ENCODE measurements at regions not wholly inside any gene's neighbourhood (a gene's known extent, or its start where the extent isn't known, plus 50 kb on each side); places are given as distances from the start of the nearest gene placed in this dataset.

DNA sequence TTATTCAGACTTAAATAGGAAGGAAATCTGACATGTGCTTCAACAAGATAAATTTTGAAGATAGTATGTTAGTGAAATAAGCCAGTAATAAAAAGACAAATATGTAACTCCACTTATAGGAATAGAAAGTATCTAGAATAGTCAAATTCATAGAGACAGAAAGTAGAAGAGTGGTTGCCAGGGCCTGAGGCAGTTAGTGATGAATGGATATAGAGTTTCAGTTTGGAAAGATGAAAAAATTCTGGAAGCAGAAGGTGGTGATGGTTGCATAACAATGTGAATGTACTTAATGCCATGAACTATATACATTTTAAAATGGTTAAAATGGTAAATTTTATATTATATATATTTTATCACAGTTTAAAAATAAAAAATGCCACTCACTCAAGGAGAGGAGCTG lies 54.3 kb downstream of the HAND2 start:
- Histone ChIP-seq H2BK5ac (ENCODE audit: low read length) (no peak overlapping the region), H3K23ac (ENCODE audit: low read depth, low read length, poor library complexity) (no peak overlapping the region), H4K8ac (ENCODE audit: low read depth, low read length) (no peak overlapping the region), H3K18ac (ENCODE audit: low read length) (no peak overlapping the region), H3K27me3 (ENCODE audit: control insufficient read depth in 3 of 3, insufficient read depth in 3 of 3, low read depth in 1 of 3, low read length in 3 of 3) (no peaks in the 10 kb centered on the region), H3K36me3 (replicated peaks in 1 of 2; ENCODE audit: control insufficient read depth in 2 of 2, insufficient read depth in 2 of 2, low read length in 2 of 2) (no peaks in the 10 kb centered on the region), H2BK12ac (ENCODE audit: low read length) (no peak overlapping the region), H3K9ac (ENCODE audit: low read depth, low read length, poor library complexity) (no peak overlapping the region), H3K4ac (ENCODE audit: low read length) (no peak overlapping the region), H2AFZ (ENCODE audit: low read length) (no peak overlapping the region), H3K4me3 (ENCODE audit: low read length in 2 of 2) (no peak overlapping the region), H3K4me1 (ENCODE audit: control insufficient read depth in 2 of 2, insufficient read depth in 1 of 2, low read depth in 1 of 2, low read length in 2 of 2) (no peaks in the 10 kb centered on the region), H3K9me3 (replicated peaks in 1 of 2; ENCODE audit: control insufficient read depth in 2 of 2, insufficient read depth in 1 of 2, low read depth in 1 of 2, low read length in 2 of 2) (no peaks in the 10 kb centered on the region), H4K91ac (ENCODE audit: low read depth, low read length, poor library complexity) (no peak overlapping the region), H3K27ac (replicated peaks; ENCODE audit: low read length) (no peak overlapping the region), H2AK5ac (ENCODE audit: low read depth, low read length) (no peak overlapping the region), H2BK15ac (ENCODE audit: low read length) (no peak overlapping the region), H2BK120ac (ENCODE audit: low read depth, low read length) (no peak overlapping the region), H3K79me1 (ENCODE audit: low read depth, low read length) (no peaks in the 10 kb centered on the region), H3K4me2 (ENCODE audit: insufficient read depth, low read length, poor library complexity, severe bottlenecking) (no peak overlapping the region), H3K14ac (ENCODE audit: low read length) (no peak overlapping the region)
- DNase-seq (ENCODE audit: low spot score) = no peak

DNA sequence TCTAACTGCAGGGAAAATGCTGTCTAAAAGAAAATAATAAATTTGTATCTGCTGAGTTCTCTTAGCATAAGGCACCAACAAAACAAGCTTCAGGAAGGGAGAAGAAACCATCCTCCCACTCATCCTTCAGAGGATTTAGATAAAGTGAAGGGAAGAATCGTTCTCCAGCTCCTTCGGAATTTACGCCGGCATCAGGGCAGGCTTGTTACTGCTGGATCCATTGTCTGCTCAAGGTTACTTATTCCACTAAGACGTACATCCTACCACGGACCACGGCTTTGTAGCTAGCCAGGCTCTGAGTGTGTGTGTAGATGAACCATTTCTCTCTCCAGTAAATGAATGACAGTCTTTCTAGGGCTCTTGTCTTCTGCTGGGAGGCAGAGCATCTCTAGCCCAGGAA lies 60.4 kb downstream of the HAND2 start:
- no peak overlapping the region for H4K8ac ChIP-seq (ENCODE audit: low read depth, low read length)
- no peak overlapping the region for H3K4ac ChIP-seq (ENCODE audit: low read length)
- H3K9ac ChIP-seq (ENCODE audit: low read depth, low read length, poor library complexity) = no peak overlapping the region
- no peaks in the 10 kb centered on the region for H3K36me3 ChIP-seq (replicated peaks in 1 of 2; ENCODE audit: control insufficient read depth in 2 of 2, insufficient read depth in 2 of 2, low read length in 2 of 2)
- no peak overlapping the region for H2BK120ac ChIP-seq (ENCODE audit: low read depth, low read length)
- H3K14ac ChIP-seq (ENCODE audit: low read length) = no peak overlapping the region
- no peak overlapping the region for H2BK12ac ChIP-seq (ENCODE audit: low read length)
- H3K23ac ChIP-seq (ENCODE audit: low read depth, low read length, poor library complexity) = no peak overlapping the region
- H4K91ac ChIP-seq (ENCODE audit: low read depth, low read length, poor library complexity) = no peak overlapping the region
- H3K4me2 ChIP-seq (ENCODE audit: insufficient read depth, low read length, poor library complexity, severe bottlenecking) = no peak overlapping the region
- no peaks in the 10 kb centered on the region for H3K9me3 ChIP-seq (replicated peaks in 1 of 2; ENCODE audit: control insufficient read depth in 2 of 2, insufficient read depth in 1 of 2, low read depth in 1 of 2, low read length in 2 of 2)
- H3K4me3 ChIP-seq (ENCODE audit: low read length in 2 of 2) = no peak overlapping the region
- H2AFZ ChIP-seq (ENCODE audit: low read length) = no peak overlapping the region
- no peak overlapping the region for H2AK5ac ChIP-seq (ENCODE audit: low read depth, low read length)
- no peaks in the 10 kb centered on the region for H3K4me1 ChIP-seq (ENCODE audit: control insufficient read depth in 2 of 2, insufficient read depth in 1 of 2, low read depth in 1 of 2, low read length in 2 of 2)
- no peaks in the 10 kb centered on the region for H3K79me1 ChIP-seq (ENCODE audit: low read depth, low read length)
- H2BK5ac ChIP-seq (ENCODE audit: low read length) = no peak overlapping the region
- H3K27ac ChIP-seq (replicated peaks; ENCODE audit: low read length) = no peak overlapping the region
- H2BK15ac ChIP-seq (ENCODE audit: low read length) = no peak overlapping the region
- H3K27me3 ChIP-seq (ENCODE audit: control insufficient read depth in 3 of 3, insufficient read depth in 3 of 3, low read depth in 1 of 3, low read length in 3 of 3) = no peaks in the 10 kb centered on the region
- no peak overlapping the region for H3K18ac ChIP-seq (ENCODE audit: low read length)
- no peak for DNase-seq (ENCODE audit: low spot score)
- WGBS, 2 donors (ENCODE audit: extremely low coverage in 2 of 2, insufficient read length in 2 of 2, insufficient replicate concordance in 1 of 2) = no CpG with 5 or more reads among the region's 7 CpGs

GRCh38 chr4:173468314-173468713 lies 61.7 kb downstream of the HAND2 start:
- no peak overlapping the region for H2AFZ ChIP-seq (ENCODE audit: low read length)
- H3K23ac ChIP-seq (ENCODE audit: low read depth, low read length, poor library complexity) = no peak overlapping the region
- H3K4me3 ChIP-seq (ENCODE audit: low read length in 2 of 2) = no peak overlapping the region
- no peak overlapping the region for H2BK12ac ChIP-seq (ENCODE audit: low read length)
- H2BK120ac ChIP-seq (ENCODE audit: low read depth, low read length) = no peak overlapping the region
- H3K79me1 ChIP-seq (ENCODE audit: low read depth, low read length) = no peaks in the 10 kb centered on the region
- H3K4me1 ChIP-seq (ENCODE audit: control insufficient read depth in 2 of 2, insufficient read depth in 1 of 2, low read depth in 1 of 2, low read length in 2 of 2) = no peaks in the 10 kb centered on the region
- H2BK5ac ChIP-seq (ENCODE audit: low read length) = no peak overlapping the region
- H3K14ac ChIP-seq (ENCODE audit: low read length) = no peak overlapping the region
- H3K4me2 ChIP-seq (ENCODE audit: insufficient read depth, low read length, poor library complexity, severe bottlenecking) = no peak overlapping the region
- H2AK5ac ChIP-seq (ENCODE audit: low read depth, low read length) = no peak overlapping the region
- no peak overlapping the region for H3K4ac ChIP-seq (ENCODE audit: low read length)
- no peak overlapping the region for H4K8ac ChIP-seq (ENCODE audit: low read depth, low read length)
- H3K36me3 ChIP-seq (replicated peaks in 1 of 2; ENCODE audit: control insufficient read depth in 2 of 2, insufficient read depth in 2 of 2, low read length in 2 of 2) = no peaks in the 10 kb centered on the region
- H4K91ac ChIP-seq (ENCODE audit: low read depth, low read length, poor library complexity) = no peak overlapping the region
- H3K27me3 ChIP-seq (ENCODE audit: control insufficient read depth in 3 of 3, insufficient read depth in 3 of 3, low read depth in 1 of 3, low read length in 3 of 3) = no peaks in the 10 kb centered on the region
- no peak overlapping the region for H2BK15ac ChIP-seq (ENCODE audit: low read length)
- no peaks in the 10 kb centered on the region for H3K9me3 ChIP-seq (replicated peaks in 1 of 2; ENCODE audit: control insufficient read depth in 2 of 2, insufficient read depth in 1 of 2, low read depth in 1 of 2, low read length in 2 of 2)
- no peak overlapping the region for H3K27ac ChIP-seq (replicated peaks; ENCODE audit: low read length)
- no peak for DNase-seq (ENCODE audit: low spot score)
- no peak overlapping the region for H3K18ac ChIP-seq (ENCODE audit: low read length)
- no peak overlapping the region for H3K9ac ChIP-seq (ENCODE audit: low read depth, low read length, poor library complexity)

DNA sequence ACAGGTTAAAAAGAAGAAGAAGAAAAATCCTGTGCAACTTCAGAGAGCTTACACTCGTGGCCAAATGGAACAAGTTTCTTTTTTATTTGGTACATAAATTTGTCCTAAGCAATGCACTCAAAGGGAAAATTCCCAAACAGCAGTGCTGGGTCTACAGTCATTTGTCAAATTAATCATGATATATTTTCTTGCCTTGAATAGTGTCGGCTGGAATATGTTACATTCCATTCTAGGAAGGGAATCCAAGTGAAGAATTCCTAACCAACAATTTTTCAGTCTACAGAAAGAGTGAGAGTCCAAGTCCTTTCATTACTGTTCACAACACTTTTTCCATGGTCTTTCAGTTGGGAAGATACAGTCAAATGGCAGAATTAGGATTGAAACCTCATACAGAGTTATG lies 63.9 kb downstream of the HAND2 start:
- Histone ChIP-seq H3K14ac (ENCODE audit: low read length) (no peak overlapping the region), H3K4me2 (ENCODE audit: insufficient read depth, low read length, poor library complexity, severe bottlenecking) (no peak overlapping the region), H2AFZ (ENCODE audit: low read length) (no peak overlapping the region), H2BK15ac (ENCODE audit: low read length) (no peak overlapping the region), H2BK120ac (ENCODE audit: low read depth, low read length) (no peak overlapping the region), H2BK12ac (ENCODE audit: low read length) (no peak overlapping the region), H3K23ac (ENCODE audit: low read depth, low read length, poor library complexity) (no peak overlapping the region), H4K91ac (ENCODE audit: low read depth, low read length, poor library complexity) (no peak overlapping the region), H4K8ac (ENCODE audit: low read depth, low read length) (no peak overlapping the region), H3K27me3 (ENCODE audit: control insufficient read depth in 3 of 3, insufficient read depth in 3 of 3, low read depth in 1 of 3, low read length in 3 of 3) (no peaks in the 10 kb centered on the region), H3K4me1 (ENCODE audit: control insufficient read depth in 2 of 2, insufficient read depth in 1 of 2, low read depth in 1 of 2, low read length in 2 of 2) (no peaks in the 10 kb centered on the region), H3K4ac (ENCODE audit: low read length) (no peak overlapping the region), H3K27ac (replicated peaks; ENCODE audit: low read length) (no peak overlapping the region), H3K9me3 (replicated peaks in 1 of 2; ENCODE audit: control insufficient read depth in 2 of 2, insufficient read depth in 1 of 2, low read depth in 1 of 2, low read length in 2 of 2) (no peaks in the 10 kb centered on the region), H2AK5ac (ENCODE audit: low read depth, low read length) (no peak overlapping the region), H2BK5ac (ENCODE audit: low read length) (no peak overlapping the region), H3K9ac (ENCODE audit: low read depth, low read length, poor library complexity) (no peak overlapping the region), H3K79me1 (ENCODE audit: low read depth, low read length) (no peaks in the 10 kb centered on the region), H3K18ac (ENCODE audit: low read length) (no peak overlapping the region), H3K36me3 (replicated peaks in 1 of 2; ENCODE audit: control insufficient read depth in 2 of 2, insufficient read depth in 2 of 2, low read length in 2 of 2) (no peaks in the 10 kb centered on the region), H3K4me3 (ENCODE audit: low read length in 2 of 2) (no peak overlapping the region)
- DNase-seq (ENCODE audit: low spot score) = no peak
- no CpG with 5 or more reads among the region's 2 CpGs for WGBS, 2 donors (ENCODE audit: extremely low coverage in 2 of 2, insufficient read length in 2 of 2, insufficient replicate concordance in 1 of 2)

Data from neuronal stem cell (in vitro differentiated cells).